ENCODE measurements at regions not wholly inside any gene's neighbourhood (a gene's known extent, or its start where the extent isn't known, plus 50 kb on each side); places are given as distances from the start of the nearest gene placed in this dataset.

DNA sequence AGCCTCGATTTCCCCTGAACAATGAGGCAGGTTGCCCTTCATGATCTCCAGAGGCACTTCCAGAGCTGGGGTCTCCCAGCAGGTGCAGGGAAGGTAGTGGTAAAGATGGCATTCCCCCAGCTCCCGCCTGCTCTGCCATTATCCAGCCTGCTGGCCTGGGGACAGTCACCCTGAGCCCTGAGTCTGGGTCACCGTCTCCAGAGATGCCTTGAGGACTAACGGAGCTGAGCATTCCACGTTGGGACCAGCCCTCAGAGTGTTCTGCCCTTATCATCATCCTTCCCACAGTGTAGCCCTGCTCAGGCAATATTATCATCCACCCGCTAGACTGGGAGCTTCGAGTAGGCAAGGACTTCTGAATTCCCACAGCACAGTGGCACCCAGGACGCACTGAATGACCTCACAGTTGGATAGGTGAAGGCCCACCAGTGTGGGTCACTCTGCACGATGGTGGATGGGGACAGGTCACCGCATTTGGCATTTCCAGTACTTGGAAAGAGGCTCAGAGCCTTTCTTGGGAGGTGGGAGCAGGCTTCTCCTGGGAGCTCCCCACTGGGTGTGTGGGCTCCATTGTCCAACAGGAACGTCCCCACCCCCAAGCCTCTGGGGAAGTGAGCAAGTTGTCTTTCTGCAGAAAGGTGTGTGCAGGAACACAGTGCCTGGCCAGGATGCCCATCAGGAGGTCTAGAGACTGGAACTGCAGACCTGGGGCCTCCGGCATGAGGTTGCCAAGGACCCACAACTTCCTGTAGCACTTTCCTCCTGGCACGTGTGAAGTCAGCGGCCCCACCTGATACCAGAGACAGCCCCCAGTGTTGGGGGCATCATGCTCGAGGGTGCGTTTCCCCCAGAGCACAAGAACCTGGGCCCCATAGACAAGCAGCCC is 51.4 kb upstream of the WNT7B start:
- Histone ChIP-seq H3K27ac (ENCODE audit: insufficient read depth, low read length) (no peak overlapping the region), H4K91ac (ENCODE audit: insufficient read depth, low read depth, low read length) (no peak overlapping the region), H2BK120ac (ENCODE audit: low read depth, low read length) (no peak overlapping the region), H3K4ac (ENCODE audit: low read depth, low read length) (no peak overlapping the region), H3K4me2 (ENCODE audit: low read depth, low read length) (no peak overlapping the region), H3K9ac (ENCODE audit: low read depth, low read length) (no peak overlapping the region), H2BK20ac (ENCODE audit: low read depth, low read length) (no peak overlapping the region), H2AK5ac (ENCODE audit: low read depth, low read length) (no peak overlapping the region), H3K23ac (ENCODE audit: low read depth, low read length) (no peak overlapping the region; the same call in 1 of the 2 replicates), H3K18ac (ENCODE audit: low read depth, low read length) (no peak overlapping the region), H2AFZ (replicated peaks; ENCODE audit: low read length, poor library complexity) (peak overlapping the region; percentile 26), H3K9me1 (ENCODE audit: insufficient read depth, low read length) (no peaks in the 10 kb centered on the region), H3K4me3 (ENCODE audit: insufficient read depth, low read depth, low read length) (no peak overlapping the region), H3K9me3 (ENCODE audit: control insufficient read depth, insufficient read depth, low read length) (no peaks in the 10 kb centered on the region), H3K56ac (ENCODE audit: extremely low read depth, insufficient read depth, low read length) (no peak overlapping the region), H4K8ac (ENCODE audit: low read depth in 2 of 2, low read length in 2 of 2) (no peak overlapping the region), H2AK9ac (replicated peaks; ENCODE audit: low read depth, low read length, poor library complexity) (peak overlapping the region; percentile 75), H3K27me3 (ENCODE audit: control insufficient read depth, insufficient read depth, low read length) (peaks cover 30% of the 10 kb centered on the region), H3K14ac (replicated peaks; ENCODE audit: low read depth, low read length) (no peak overlapping the region), H4K5ac (ENCODE audit: low read depth, low read length) (no peak overlapping the region), H3K36me3 (ENCODE audit: control insufficient read depth, insufficient read depth, low read length) (no peaks in the 10 kb centered on the region), H4K20me1 (ENCODE audit: insufficient read depth, low read length) (no peaks in the 10 kb centered on the region), H2BK15ac (ENCODE audit: low read depth, low read length) (no peak overlapping the region), H3K79me1 (ENCODE audit: low read depth in 1 of 2, low read length in 2 of 2) (no peaks in the 10 kb centered on the region), H3K4me1 (ENCODE audit: control insufficient read depth, insufficient read depth, low read length) (peaks cover 4% of the 10 kb centered on the region), H2BK5ac (ENCODE audit: low read depth, low read length, poor library complexity, severe bottlenecking) (no peak overlapping the region)
- dilution Hi-C loops (cut with HindIII; ENCODE audit: low sequenced_read_pairs, unreplicated experiment) = no loop called here
- WGBS, 2 experiments (ENCODE audit: extremely low coverage in 2 of 2, insufficient read length in 1 of 2) = 89% methylated on average over 6 of the region's 16 CpGs; no CpG with 5 or more reads in 1 of the 2 experiments
- in situ Hi-C loops (cut with MboI; ENCODE audit: low sequenced_read_pairs) = no loop called here
- BruUV-seq (replicated peaks) = no TSS peak
- CTCF ChIA-PET = no interaction called here
- DNase-seq (no peak), ATAC-seq (ENCODE audit: low read depth) (no peak)
- intact Hi-C loops (cut with micrococcal nuclease) = no loop called here
- POLR2A ChIA-PET (ENCODE audit: unreplicated experiment) = interaction anchor here (0.5 kb wide), 1 partner anchor 12 kb away, joined by 5 read pairs; no protein-coding TSS in a partner anchor
- no peak for TF ChIP-seq MAZ (IDR thresholded peaks at IDR 0.05; ENCODE audit: borderline replicate concordance, low read depth, low read length)
- no peak for TF ChIP-seq FOS (IDR thresholded peaks at IDR 0.05; ENCODE audit: low read depth, low read length)
- TF ChIP-seq MAFK (IDR thresholded peaks at IDR 0.05; ENCODE audit: low read depth, low read length) = no peak
- TF ChIP-seq RCOR1 (IDR thresholded peaks at IDR 0.05; ENCODE audit: insufficient replicate concordance, low read length) = no peak
- no peak for TF ChIP-seq RFX5 (IDR thresholded peaks at IDR 0.05; ENCODE audit: low read depth, low read length)
- TF ChIP-seq NFE2L2 (IDR thresholded peaks at IDR 0.05; ENCODE audit: low read depth, low read length) = no peak
- TF ChIP-seq BHLHE40 (IDR thresholded peaks at IDR 0.05; ENCODE audit: low read depth, low read length) = no peak
- TF ChIP-seq, protein P1, sequence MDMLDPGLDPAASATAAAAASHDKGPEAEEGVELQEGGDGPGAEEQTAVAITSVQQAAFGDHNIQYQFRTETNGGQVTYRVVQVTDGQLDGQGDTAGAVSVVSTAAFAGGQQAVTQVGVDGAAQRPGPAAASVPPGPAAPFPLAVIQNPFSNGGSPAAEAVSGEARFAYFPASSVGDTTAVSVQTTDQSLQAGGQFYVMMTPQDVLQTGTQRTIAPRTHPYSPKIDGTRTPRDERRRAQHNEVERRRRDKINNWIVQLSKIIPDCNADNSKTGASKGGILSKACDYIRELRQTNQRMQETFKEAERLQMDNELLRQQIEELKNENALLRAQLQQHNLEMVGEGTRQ (IDR thresholded peaks at IDR 0.05; ENCODE audit: low read depth, low read length) = no peak

All from IMR-90 (cell line).